ENCODE measurements at regions not wholly inside any gene's neighbourhood (a gene's known extent, or its start where the extent isn't known, plus 50 kb on each side); places are given as distances from the start of the nearest gene placed in this dataset.

- no peak for TF ChIP-seq MYC (IDR thresholded peaks at IDR 0.05; ENCODE audit: borderline replicate concordance, low read length)
- no peak for TF ChIP-seq KDM5A (IDR thresholded peaks at IDR 0.05)
- TF ChIP-seq CTCF (IDR thresholded peaks at IDR 0.05), result no peak
- no peak for TF ChIP-seq RARB (CRISPR knock-in tag; IDR thresholded peaks at IDR 0.05)
Observed at GRCh38 chrX:8404471-8404870, 60.2 kb upstream of the VCX3B start.

Data from A549 (cell line).